GM10266 (cell line): ENCODE measurements at regions not wholly inside any gene's neighbourhood (a gene's known extent, or its start where the extent isn't known, plus 50 kb on each side); places are given as distances from the start of the nearest gene placed in this dataset.

Experiments
- DNase-seq: peaks from one replicate; pipeline ENCODE4 v3.0.0; 2012; ENCODE audit errors: extremely low spot score
- TF ChIP-seq, protein P1 (sequence below): IDR thresholded peaks from 2 replicates; pipeline ENCODE4 v1.5.1; 2012; ENCODE audit warnings: mild to moderate bottlenecking, low read depth; ENCODE audit not compliant: control insufficient read depth, insufficient read depth; ENCODE audit errors: missing control alignments

DNA sequence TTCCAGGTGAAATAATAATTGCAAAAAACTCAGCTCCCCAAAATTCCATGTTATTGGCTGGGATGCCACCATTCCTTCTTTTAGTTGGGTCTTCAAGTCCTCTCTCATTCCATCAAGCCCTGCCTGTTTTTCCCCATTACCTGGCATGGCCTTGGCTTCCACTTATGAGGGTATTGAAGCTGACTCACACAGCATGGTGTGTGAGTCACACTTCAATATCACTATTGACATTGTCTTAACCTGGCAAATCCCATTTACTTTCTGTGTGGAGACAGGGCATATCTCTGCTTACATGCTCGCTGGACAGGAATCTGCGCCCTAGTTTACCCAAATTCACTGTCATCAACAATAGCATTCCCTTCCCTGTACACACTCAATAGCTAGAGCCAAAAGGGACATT lies 1806.8 kb downstream of the BRINP3 start:
- no peak for DNase-seq
- TF ChIP-seq, protein P1, sequence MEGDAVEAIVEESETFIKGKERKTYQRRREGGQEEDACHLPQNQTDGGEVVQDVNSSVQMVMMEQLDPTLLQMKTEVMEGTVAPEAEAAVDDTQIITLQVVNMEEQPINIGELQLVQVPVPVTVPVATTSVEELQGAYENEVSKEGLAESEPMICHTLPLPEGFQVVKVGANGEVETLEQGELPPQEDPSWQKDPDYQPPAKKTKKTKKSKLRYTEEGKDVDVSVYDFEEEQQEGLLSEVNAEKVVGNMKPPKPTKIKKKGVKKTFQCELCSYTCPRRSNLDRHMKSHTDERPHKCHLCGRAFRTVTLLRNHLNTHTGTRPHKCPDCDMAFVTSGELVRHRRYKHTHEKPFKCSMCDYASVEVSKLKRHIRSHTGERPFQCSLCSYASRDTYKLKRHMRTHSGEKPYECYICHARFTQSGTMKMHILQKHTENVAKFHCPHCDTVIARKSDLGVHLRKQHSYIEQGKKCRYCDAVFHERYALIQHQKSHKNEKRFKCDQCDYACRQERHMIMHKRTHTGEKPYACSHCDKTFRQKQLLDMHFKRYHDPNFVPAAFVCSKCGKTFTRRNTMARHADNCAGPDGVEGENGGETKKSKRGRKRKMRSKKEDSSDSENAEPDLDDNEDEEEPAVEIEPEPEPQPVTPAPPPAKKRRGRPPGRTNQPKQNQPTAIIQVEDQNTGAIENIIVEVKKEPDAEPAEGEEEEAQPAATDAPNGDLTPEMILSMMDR, result no peak

- TF ChIP-seq, protein P1, result no peak
- DNase-seq, result no peak
These were observed 1805.5 kb downstream of the BRINP3 start for GRCh38 chr1:188672153-188672552.

- TF ChIP-seq, protein P1, result no peak
- no peak for DNase-seq
These were observed 1788.1 kb downstream of the BRINP3 start for GRCh38 chr1:188689542-188689941.

DNA sequence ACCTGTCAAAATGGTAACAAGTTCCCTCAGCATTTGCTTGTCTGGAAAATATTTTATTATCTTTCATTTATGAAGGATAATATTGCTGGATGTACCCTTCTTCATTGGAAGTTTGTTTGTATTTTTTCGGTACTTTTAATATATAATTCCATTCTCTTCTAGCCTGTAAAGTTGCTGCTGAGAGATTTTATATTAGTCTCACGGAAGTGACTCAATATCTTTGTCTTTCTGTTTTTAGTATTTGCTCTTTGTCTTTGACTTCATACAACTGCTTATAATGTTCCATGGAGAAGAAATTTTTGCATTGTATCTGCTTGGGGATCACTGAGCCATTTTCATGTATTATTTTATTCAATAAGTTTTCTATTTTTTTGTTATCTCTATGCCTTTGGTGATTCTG lies 1777.5 kb downstream of the BRINP3 start:
- DNase-seq, result no peak
- TF ChIP-seq, protein P1, result no peak

- TF ChIP-seq, protein P1, result no peak
- no peak for DNase-seq
These were observed 1770.9 kb downstream of the BRINP3 start for GRCh38 chr1:188706742-188707141.

- no peak for DNase-seq
- TF ChIP-seq, protein P1, result no peak
These were observed 1768.7 kb downstream of the BRINP3 start for GRCh38 chr1:188708795-188709535.

DNA sequence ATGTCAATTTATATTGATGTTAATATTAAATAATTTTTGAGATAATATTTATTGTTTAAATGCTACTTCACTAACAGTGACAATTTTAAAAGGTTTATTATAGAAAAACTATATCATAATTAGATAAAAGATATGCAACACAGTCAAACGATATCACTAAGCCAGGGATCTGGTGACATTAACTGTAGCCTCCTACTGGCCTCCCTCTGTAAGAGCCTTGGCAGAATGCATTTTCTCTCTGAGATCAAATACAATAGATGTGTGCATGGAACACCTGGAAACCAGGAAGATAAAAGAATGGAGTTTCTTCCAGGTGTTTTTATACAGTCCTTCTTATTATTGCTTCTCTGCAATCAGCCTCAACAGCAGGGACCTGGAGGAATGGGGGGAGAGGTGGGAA lies 1762.1 kb downstream of the BRINP3 start:
- DNase-seq, result no peak
- TF ChIP-seq, protein P1, result no peak
